ENCODE measurements at regions not wholly inside any gene's neighbourhood (a gene's known extent, or its start where the extent isn't known, plus 50 kb on each side); places are given as distances from the start of the nearest gene placed in this dataset.

DNA sequence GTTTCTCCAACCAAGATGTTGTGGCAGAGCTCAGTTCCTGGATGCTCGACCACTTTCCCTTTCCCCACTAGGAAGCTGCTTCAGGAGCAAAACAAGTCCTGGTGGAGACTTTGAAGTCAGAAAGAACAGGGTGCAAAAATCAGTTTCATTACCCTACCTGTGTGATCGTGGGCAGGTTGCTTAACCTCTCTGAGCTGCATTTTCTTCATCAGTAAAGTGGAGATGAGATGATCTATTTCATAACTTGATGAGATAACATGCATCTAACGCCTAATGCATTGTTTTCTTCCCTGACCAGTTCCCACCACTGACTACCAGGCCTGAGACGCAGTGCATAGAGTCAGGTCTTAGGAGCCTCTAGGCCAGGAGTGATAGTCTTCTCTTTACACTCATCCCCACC is 470.0 kb downstream of the SOX6 start:
- Mint-ChIP-seq H3K9me3 (no peaks in the 10 kb centered on the region), H3K4me3 (no peak overlapping the region), H3K4me1 (ENCODE audit: unreplicated experiment) (peaks cover 58% of the 10 kb centered on the region), H3K36me3 (no peaks in the 10 kb centered on the region), H3K27ac (no peak overlapping the region), H3K27me3 (peaks cover 36% of the 10 kb centered on the region)
- TF ChIP-seq CTCF (conservative IDR thresholded peaks at IDR 0.05): no peak
- DNase-seq (ENCODE audit: extremely low spot score, unreplicated experiment): no peak

GRCh38 chr11:15886866-15887265 is 469.5 kb downstream of the SOX6 start:
- no peak overlapping the region for H3K27ac Mint-ChIP-seq
- H3K36me3 Mint-ChIP-seq: no peaks in the 10 kb centered on the region
- H3K9me3 Mint-ChIP-seq: no peaks in the 10 kb centered on the region
- H3K27me3 Mint-ChIP-seq: peaks cover 36% of the 10 kb centered on the region
- no peak for DNase-seq (ENCODE audit: extremely low spot score, unreplicated experiment)
- H3K4me1 Mint-ChIP-seq (ENCODE audit: unreplicated experiment): peaks cover 61% of the 10 kb centered on the region
- no peak overlapping the region for H3K4me3 Mint-ChIP-seq
- TF ChIP-seq CTCF (conservative IDR thresholded peaks at IDR 0.05): no peak

- TF ChIP-seq CTCF (conservative IDR thresholded peaks at IDR 0.05): no peak
- no peak for DNase-seq (ENCODE audit: extremely low spot score, unreplicated experiment)
- Mint-ChIP-seq H3K36me3 (no peaks in the 10 kb centered on the region), H3K9me3 (no peaks in the 10 kb centered on the region), H3K27me3 (peaks cover 36% of the 10 kb centered on the region), H3K4me1 (ENCODE audit: unreplicated experiment) (peaks cover 55% of the 10 kb centered on the region), H3K4me3 (no peak overlapping the region), H3K27ac (no peak overlapping the region)
These were observed 467.6 kb downstream of the SOX6 start for GRCh38 chr11:15888556-15889345.

- Mint-ChIP-seq H3K27me3 (peaks cover 31% of the 10 kb centered on the region), H3K4me3 (no peak overlapping the region), H3K27ac (no peak overlapping the region), H3K36me3 (no peaks in the 10 kb centered on the region), H3K9me3 (no peaks in the 10 kb centered on the region), H3K4me1 (ENCODE audit: unreplicated experiment) (peaks cover 47% of the 10 kb centered on the region)
- DNase-seq (ENCODE audit: extremely low spot score, unreplicated experiment): no peak
- TF ChIP-seq CTCF (conservative IDR thresholded peaks at IDR 0.05): no peak
These were observed 466.8 kb downstream of the SOX6 start for GRCh38 chr11:15889363-15890030.

DNA sequence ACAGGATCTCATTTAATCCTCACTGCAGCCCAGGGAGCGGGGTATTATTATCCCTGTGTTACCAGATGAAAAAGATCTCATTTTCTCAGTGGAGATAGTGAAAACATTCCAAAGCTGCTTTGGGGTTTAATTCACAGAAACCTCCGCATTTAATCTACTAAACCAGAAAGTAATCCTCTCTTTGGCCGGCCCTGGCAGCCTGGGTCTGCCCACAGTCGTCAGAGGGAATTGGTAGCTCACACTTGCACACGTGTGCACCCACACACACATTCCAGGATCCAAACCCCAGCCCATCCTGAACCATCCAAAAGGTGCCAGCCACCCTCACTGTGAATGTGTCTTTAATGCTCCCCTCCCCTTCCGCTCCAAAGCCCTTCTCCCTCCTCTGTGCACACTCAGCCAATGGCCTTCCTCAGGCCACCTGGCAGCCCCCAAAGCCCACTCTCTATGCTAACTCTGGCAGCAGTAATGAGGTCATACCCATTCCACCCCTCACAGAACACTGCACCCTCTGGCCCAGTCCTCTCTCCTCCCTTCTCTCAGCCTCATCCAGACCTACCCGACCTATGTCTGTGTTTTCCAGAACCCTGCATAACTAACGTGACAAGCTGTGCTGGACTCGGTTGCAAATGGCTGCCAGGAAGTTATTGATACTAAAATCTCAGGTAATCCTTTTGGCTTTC is 466.2 kb downstream of the SOX6 start:
- Mint-ChIP-seq H3K27me3 (peaks cover 28% of the 10 kb centered on the region), H3K36me3 (no peaks in the 10 kb centered on the region), H3K27ac (peak overlapping the region; percentile 21), H3K9me3 (no peaks in the 10 kb centered on the region), H3K4me1 (ENCODE audit: unreplicated experiment) (peaks cover 40% of the 10 kb centered on the region), H3K4me3 (no peak overlapping the region)
- TF ChIP-seq CTCF (conservative IDR thresholded peaks at IDR 0.05): no peak
- DNase-seq (ENCODE audit: extremely low spot score, unreplicated experiment): no peak

Data from type B pancreatic cell (in vitro differentiated cells).